PC-9 (cell line): ENCODE measurements at regions not wholly inside any gene's neighbourhood (a gene's known extent, or its start where the extent isn't known, plus 50 kb on each side); places are given as distances from the start of the nearest gene placed in this dataset.

Experiments used
- BruUV-seq: library from RNA; stranded (reverse); fragments of 400-500 nt; replicated peaks from 2 replicates; lab custom pipeline; 2021; lab: Mats Ljungman, UMichigan
- CTCF ChIA-PET: fragments of 300-600 bp; sonication (Branson Sonifier 250); formaldehyde crosslinking; loops from one replicate; lab custom pipeline; 2022; ENCODE audit warnings: antibody characterized with exemption; lab: Charles Lee
- POLR2A ChIA-PET: fragments of 300-600 bp; sonication (Branson Sonifier 250); formaldehyde crosslinking; loops from one replicate; lab custom pipeline; 2022; ENCODE audit warnings: antibody characterized with exemption; ENCODE audit not compliant: unreplicated experiment; lab: Charles Lee
- DNase-seq, 2 experiments: peaks; one replicate each; pipeline versions ENCODE4 v3.0.0 to v3.0.0-alpha.2; 2015 to 2022; ENCODE audit warnings: mixed read lengths in 1 of 2
- H2AFZ ChIP-seq: fragments of 200-600 bp; sonication (generic); 2 replicates; pipeline ENCODE4 v1.8.1; 2017; ENCODE audit warnings: antibody characterized with exemption
- H3F3A ChIP-seq: fragments of 200-600 bp; sonication (generic); 2 replicates; pipeline ENCODE4 v1.8.1; 2017; ENCODE audit warnings: antibody characterized with exemption, mild to moderate bottlenecking, low read depth; ENCODE audit not compliant: insufficient read depth
- H3K27ac ChIP-seq: fragments of 200-600 bp; sonication (generic); 2 replicates; pipeline ENCODE4 v1.6.1; 2016; ENCODE audit warnings: mixed run types
- H3K27me3 ChIP-seq: fragments of 200-600 bp; sonication (generic); 2 replicates; pipeline ENCODE4 v1.6.1; 2016; ENCODE audit warnings: low read depth, mixed run types; ENCODE audit not compliant: insufficient read depth
- H3K36me3 ChIP-seq: fragments of 200-600 bp; sonication (generic); 2 replicates; pipeline ENCODE4 v1.6.1; 2016; ENCODE audit warnings: low read depth, mixed run types
- H3K4me1 ChIP-seq: fragments of 200-600 bp; sonication (generic); replicated peaks from 2 replicates; pipeline ENCODE4 v1.6.1; 2016; ENCODE audit warnings: mixed run types; ENCODE audit not compliant: insufficient read depth
- H3K4me2 ChIP-seq: fragments of 200-600 bp; sonication (generic); 2 replicates; pipeline ENCODE4 v1.6.1; 2017; ENCODE audit warnings: mixed run types
- H3K4me3 ChIP-seq: fragments of 200-600 bp; sonication (generic); 2 replicates; pipeline ENCODE4 v1.6.1; 2016; ENCODE audit warnings: mixed run types
- H3K79me2 ChIP-seq: fragments of 200-600 bp; sonication (generic); 2 replicates; pipeline ENCODE4 v1.6.1; 2017; ENCODE audit warnings: low read depth, mixed run types
- H3K9me2 ChIP-seq: fragments of 200-600 bp; sonication (generic); 2 replicates; pipeline ENCODE4 v1.8.1; 2017; ENCODE audit warnings: mild to moderate bottlenecking; ENCODE audit not compliant: insufficient read depth
- H3K9me3 ChIP-seq: fragments of 200-600 bp; sonication (generic); 2 replicates; pipeline ENCODE4 v1.8.1; 2016; ENCODE audit warnings: low read depth; ENCODE audit not compliant: insufficient read depth
- H4K20me1 ChIP-seq: fragments of 200-600 bp; sonication (generic); 2 replicates; pipeline ENCODE4 v1.8.1; 2017; ENCODE audit not compliant: insufficient read depth
- EZH2 ChIP-seq: fragments of 200-600 bp; sonication (generic); IDR thresholded peaks from 2 replicates; pipeline ENCODE4 v1.8.0; 2017; ENCODE audit warnings: antibody characterized with exemption, low read depth
- intact Hi-C: fragments of 100-400 bp; cut with micrococcal nuclease; formaldehyde crosslinking; loops from one replicate; pipeline ENCODE4 v1.10.0; 2022; ENCODE audit not compliant: unreplicated experiment
- TF ChIP-seq, protein P1 (sequence below): fragments of 200-600 bp; sonication (generic); conservative IDR thresholded peaks from 2 replicates; pipeline ENCODE4 v1.6.1; 2017; ENCODE audit warnings: mixed run types, antibody characterized with exemption, mild to moderate bottlenecking, moderate library complexity

DNA sequence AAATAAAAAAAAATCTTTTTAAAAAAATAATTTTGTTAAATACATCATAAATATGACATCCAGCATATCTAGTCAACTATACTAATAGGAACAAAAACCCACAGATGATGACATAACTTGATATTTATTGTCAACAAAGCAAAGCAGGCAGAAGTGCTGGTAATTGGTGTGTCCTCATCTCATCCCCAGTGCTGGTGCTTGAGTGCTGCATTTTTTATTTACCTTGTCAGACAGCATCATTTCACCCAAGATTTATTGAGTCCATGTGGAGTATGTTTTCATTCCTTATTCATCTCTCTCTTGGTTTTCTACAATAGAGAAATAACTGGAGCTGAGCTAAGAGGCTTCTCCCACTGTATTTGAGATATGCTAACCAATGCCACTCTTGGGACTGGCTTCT is 191.6 kb upstream of the SLC14A2 start:
- TF ChIP-seq, protein P1, sequence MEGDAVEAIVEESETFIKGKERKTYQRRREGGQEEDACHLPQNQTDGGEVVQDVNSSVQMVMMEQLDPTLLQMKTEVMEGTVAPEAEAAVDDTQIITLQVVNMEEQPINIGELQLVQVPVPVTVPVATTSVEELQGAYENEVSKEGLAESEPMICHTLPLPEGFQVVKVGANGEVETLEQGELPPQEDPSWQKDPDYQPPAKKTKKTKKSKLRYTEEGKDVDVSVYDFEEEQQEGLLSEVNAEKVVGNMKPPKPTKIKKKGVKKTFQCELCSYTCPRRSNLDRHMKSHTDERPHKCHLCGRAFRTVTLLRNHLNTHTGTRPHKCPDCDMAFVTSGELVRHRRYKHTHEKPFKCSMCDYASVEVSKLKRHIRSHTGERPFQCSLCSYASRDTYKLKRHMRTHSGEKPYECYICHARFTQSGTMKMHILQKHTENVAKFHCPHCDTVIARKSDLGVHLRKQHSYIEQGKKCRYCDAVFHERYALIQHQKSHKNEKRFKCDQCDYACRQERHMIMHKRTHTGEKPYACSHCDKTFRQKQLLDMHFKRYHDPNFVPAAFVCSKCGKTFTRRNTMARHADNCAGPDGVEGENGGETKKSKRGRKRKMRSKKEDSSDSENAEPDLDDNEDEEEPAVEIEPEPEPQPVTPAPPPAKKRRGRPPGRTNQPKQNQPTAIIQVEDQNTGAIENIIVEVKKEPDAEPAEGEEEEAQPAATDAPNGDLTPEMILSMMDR = no peak
- TF ChIP-seq EZH2 = no peak
- POLR2A ChIA-PET = no interaction called here
- Histone ChIP-seq H3K9me2 (no peaks in the 10 kb centered on the region), H3K9me3 (no peaks in the 10 kb centered on the region), H3K36me3 (no peaks in the 10 kb centered on the region), H3K4me1 (no peaks in the 10 kb centered on the region), H3K27ac (no peak overlapping the region), H3F3A (no peaks in the 10 kb centered on the region), H3K79me2 (no peaks in the 10 kb centered on the region), H3K4me2 (no peak overlapping the region), H3K4me3 (no peak overlapping the region), H3K27me3 (no peaks in the 10 kb centered on the region), H2AFZ (no peak overlapping the region), H4K20me1 (no peaks in the 10 kb centered on the region)
- no TSS peak for BruUV-seq
- no peak for DNase-seq
- intact Hi-C loops = no loop called here
- CTCF ChIA-PET = no interaction called here

DNA sequence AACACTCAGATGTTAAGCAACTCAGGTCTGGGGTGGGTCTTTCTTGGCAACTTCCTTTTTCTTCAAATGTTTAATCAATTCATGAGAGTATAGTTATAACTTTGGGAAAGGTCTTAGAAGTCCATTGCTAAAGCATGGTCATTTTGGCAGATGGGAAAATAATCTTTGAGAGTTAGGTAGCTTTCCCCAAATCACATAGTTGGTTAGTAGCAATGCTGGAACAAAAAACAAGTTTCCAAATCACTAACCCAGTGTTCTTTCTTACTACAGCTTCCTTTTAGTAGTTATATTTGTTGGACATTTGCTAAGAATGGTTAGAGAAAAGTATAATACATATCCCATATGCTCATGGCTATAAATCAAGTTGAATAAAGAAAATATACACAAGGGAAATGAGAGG is 185.2 kb upstream of the SLC14A2 start:
- H3K79me2 ChIP-seq = no peaks in the 10 kb centered on the region
- no TSS peak for BruUV-seq
- H3K4me3 ChIP-seq = no peak overlapping the region
- no peaks in the 10 kb centered on the region for H3K9me2 ChIP-seq
- no peak overlapping the region for H3K4me2 ChIP-seq
- ChIA-PET POLR2A (no interaction called here), CTCF (no interaction called here)
- no peaks in the 10 kb centered on the region for H3F3A ChIP-seq
- no peak overlapping the region for H3K27ac ChIP-seq
- no peaks in the 10 kb centered on the region for H3K27me3 ChIP-seq
- no peaks in the 10 kb centered on the region for H3K9me3 ChIP-seq
- no peak for DNase-seq
- TF ChIP-seq, protein P1 = no peak
- no peak for TF ChIP-seq EZH2
- no peak overlapping the region for H2AFZ ChIP-seq
- intact Hi-C loops = loop anchor here (10.0 kb wide), 1 partner anchor 145 kb away; no protein-coding TSS in a partner anchor
- H3K4me1 ChIP-seq = no peaks in the 10 kb centered on the region
- H3K36me3 ChIP-seq = no peaks in the 10 kb centered on the region
- no peaks in the 10 kb centered on the region for H4K20me1 ChIP-seq

DNA sequence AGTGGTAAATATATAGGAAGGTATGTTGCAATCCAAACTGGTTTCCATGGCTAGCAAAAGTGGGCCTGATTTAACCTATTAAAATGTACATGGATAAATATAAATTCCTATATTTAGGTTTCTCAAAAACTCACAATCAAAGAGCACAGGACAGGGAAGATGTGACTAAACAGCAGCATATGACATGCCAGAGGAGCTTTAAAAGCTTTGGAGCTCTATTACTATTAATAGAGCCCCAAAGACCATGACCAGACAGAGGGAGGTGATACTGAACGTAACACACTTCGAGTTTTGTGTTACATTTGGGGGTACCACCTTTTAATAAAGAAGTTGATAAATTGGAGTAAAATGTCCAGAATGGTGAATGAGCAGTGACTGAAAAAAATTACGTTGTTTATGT is 179.5 kb upstream of the SLC14A2 start:
- Histone ChIP-seq H4K20me1 (no peaks in the 10 kb centered on the region), H3K27ac (no peak overlapping the region), H3F3A (no peaks in the 10 kb centered on the region), H3K4me1 (no peaks in the 10 kb centered on the region), H3K27me3 (no peaks in the 10 kb centered on the region), H3K9me3 (no peaks in the 10 kb centered on the region), H3K36me3 (no peaks in the 10 kb centered on the region), H3K4me2 (no peak overlapping the region), H3K4me3 (no peak overlapping the region), H2AFZ (no peak overlapping the region), H3K79me2 (no peaks in the 10 kb centered on the region), H3K9me2 (no peaks in the 10 kb centered on the region)
- CTCF ChIA-PET = no interaction called here
- intact Hi-C loops = loop anchor here (10.0 kb wide), 1 partner anchor 151 kb away; no protein-coding TSS in a partner anchor
- BruUV-seq = no TSS peak
- POLR2A ChIA-PET = no interaction called here
- TF ChIP-seq, protein P1 = no peak
- TF ChIP-seq EZH2 = no peak
- DNase-seq = no peak
